B cell (primary cell): ENCODE measurements at regions not wholly inside any gene's neighbourhood (a gene's known extent, or its start where the extent isn't known, plus 50 kb on each side); places are given as distances from the start of the nearest gene placed in this dataset.

Experiments
- ATAC-seq: fragments of 200-7000 bp; cut with Tn5 transposase; one replicate; pipeline ENCODE4 v1.10.0; 2021; ENCODE audit warnings: low read depth, mild to moderate bottlenecking, moderate number of reproducible peaks, moderate library complexity
- CTCF ChIA-PET: fragments of 350-600 bp; sonication (Branson Sonifier 250); formaldehyde crosslinking; loops from one replicate; lab custom pipeline; 2021; ENCODE audit warnings: antibody characterized with exemption, inconsistent platforms; lab: Charles Lee
- POLR2A ChIA-PET: fragments of 350-600 bp; sonication (Branson Sonifier 250); formaldehyde crosslinking; loops from one replicate; lab custom pipeline; 2021; ENCODE audit warnings: antibody characterized with exemption; lab: Charles Lee
- DNase-seq: peaks from one replicate; pipeline ENCODE4 v3.0.0; 2013
- H2AFZ ChIP-seq: 2 replicates; pipeline ENCODE4 v1.6.1; 2012; ENCODE audit warnings: mild to moderate bottlenecking, low read depth, low read length; ENCODE audit not compliant: insufficient read depth, poor library complexity, severe bottlenecking
- H3K27ac ChIP-seq, 2 donors: 1 replicate in 1 of 2; 2 replicates in 1 of 2; pipeline ENCODE4 v1.5.1; 2012 to 2013; ENCODE audit warnings: low read length in 2 of 2, mild to moderate bottlenecking in 2 of 2, moderate library complexity in 1 of 2
- H3K27me3 ChIP-seq, 4 experiments: fragments of 200-600 bp in 1 of 4; sonication (generic) in 1 of 4; replicated peaks in 1 of 4; 1 replicate in 2 of 4; 2 replicates in 2 of 4; pipeline versions ENCODE4 v1.6.1 to v1.7.0; 2013 to 2016; ENCODE audit warnings: low read length in 3 of 4, mild to moderate bottlenecking in 2 of 4, mixed read lengths in 1 of 4, moderate library complexity in 1 of 4; ENCODE audit not compliant: insufficient read depth in 4 of 4, control insufficient read depth in 3 of 4; ENCODE audit errors: control extremely low read depth in 1 of 4
- H3K36me3 ChIP-seq, 2 experiments: replicated peaks in 1 of 2; 1 replicate in 1 of 2; 2 replicates in 1 of 2; pipeline versions ENCODE4 v1.6.1 to v1.7.1; 2013; ENCODE audit warnings: low read length in 1 of 2; ENCODE audit not compliant: insufficient read depth in 2 of 2, control insufficient read depth in 1 of 2; ENCODE audit errors: control extremely low read depth in 1 of 2, extremely low read depth in 1 of 2
- H3K4me1 ChIP-seq, 2 donors: fragments of 200-600 bp in 1 of 2; sonication (generic) in 1 of 2; 1 replicate in 1 of 2; 2 replicates in 1 of 2; pipeline versions ENCODE4 v1.5.1 to v1.6.1; 2013 to 2017; ENCODE audit warnings: low read length in 2 of 2; ENCODE audit not compliant: control insufficient read depth in 2 of 2, insufficient read depth in 2 of 2
- H3K4me2 ChIP-seq: replicated peaks from 2 replicates; pipeline ENCODE3; 2012; ENCODE audit warnings: mild to moderate bottlenecking, low read depth, low read length; ENCODE audit not compliant: poor library complexity, severe bottlenecking
- H3K4me3 ChIP-seq, 5 experiments: fragments of 200-600 bp in 1 of 5; sonication (generic) in 1 of 5; 1 replicate in 3 of 5; 2 replicates in 2 of 5; pipeline versions ENCODE4 v1.5.1 to v1.7.0; 2011 to 2016; ENCODE audit warnings: low read length in 4 of 5, mild to moderate bottlenecking in 4 of 5, low read depth in 2 of 5, control low read depth in 1 of 5, moderate library complexity in 1 of 5; ENCODE audit not compliant: insufficient read depth in 1 of 5; ENCODE audit errors: control extremely low read depth in 1 of 5, extremely low read depth in 1 of 5
- H3K79me2 ChIP-seq: fragments of 200-600 bp; sonication (generic); one replicate; pipeline ENCODE4 v1.6.0; 2016; ENCODE audit warnings: low read length; ENCODE audit not compliant: control insufficient read depth, insufficient read depth
- H3K9ac ChIP-seq: fragments of 200-600 bp; sonication (generic); 2 replicates; pipeline ENCODE4 v1.6.1; 2017; ENCODE audit warnings: mild to moderate bottlenecking, low read length, moderate library complexity
- H3K9me3 ChIP-seq, 3 donors: one replicate each; pipeline versions ENCODE4 v1.6.1 to v1.7.1; 2013; ENCODE audit warnings: low read length in 2 of 3; ENCODE audit not compliant: control insufficient read depth in 2 of 3, insufficient read depth in 1 of 3; ENCODE audit errors: control extremely low read depth in 1 of 3
- H4K20me1 ChIP-seq: 2 replicates; pipeline ENCODE4 v1.6.0; 2012; ENCODE audit warnings: mild to moderate bottlenecking, low read length; ENCODE audit not compliant: insufficient read depth, control insufficient read depth, poor library complexity, severe bottlenecking
- H3K27ac Mint-ChIP-seq: one replicate; pipeline ENCODE4 v1.8.0; 2021; ENCODE audit warnings: mixed read lengths
- H3K27me3 Mint-ChIP-seq: one replicate; pipeline ENCODE4 v1.8.0; 2021; ENCODE audit warnings: mixed read lengths
- H3K4me1 Mint-ChIP-seq: one replicate; pipeline ENCODE4 v1.8.0; 2021; ENCODE audit warnings: mixed read lengths
- H3K4me3 Mint-ChIP-seq: one replicate; pipeline ENCODE4 v1.8.0; 2021; ENCODE audit warnings: mixed read lengths
- H3K9me3 Mint-ChIP-seq: one replicate; pipeline ENCODE4 v1.8.0; 2022; ENCODE audit warnings: mixed read lengths; ENCODE audit not compliant: insufficient read depth
- CTCF ChIP-seq: fragments of 200-600 bp; IDR thresholded peaks from one replicate; pipeline ENCODE4 v1.8.0; 2022; ENCODE audit warnings: antibody characterized with exemption, mild to moderate bottlenecking
- EZH2 ChIP-seq: IDR thresholded peaks from 2 replicates; pipeline ENCODE4 v1.6.1; 2012; ENCODE audit warnings: borderline replicate concordance, low read depth, mild to moderate bottlenecking, moderate library complexity, low read length; ENCODE audit not compliant: insufficient read depth, poor library complexity, severe bottlenecking
- WGBS: methylation state at CpG from one replicate; pipeline ENCODE4 v1.1.5; 2013; ENCODE audit warnings: missing lambda C conversion rate; ENCODE audit not compliant: insufficient coverage; 5-methylcytosine and 5-hydroxymethylcytosine counted together
- intact Hi-C: fragments of 100-400 bp; cut with micrococcal nuclease; formaldehyde crosslinking; loops from one replicate; pipeline ENCODE4 v1.10.0; 2022

DNA sequence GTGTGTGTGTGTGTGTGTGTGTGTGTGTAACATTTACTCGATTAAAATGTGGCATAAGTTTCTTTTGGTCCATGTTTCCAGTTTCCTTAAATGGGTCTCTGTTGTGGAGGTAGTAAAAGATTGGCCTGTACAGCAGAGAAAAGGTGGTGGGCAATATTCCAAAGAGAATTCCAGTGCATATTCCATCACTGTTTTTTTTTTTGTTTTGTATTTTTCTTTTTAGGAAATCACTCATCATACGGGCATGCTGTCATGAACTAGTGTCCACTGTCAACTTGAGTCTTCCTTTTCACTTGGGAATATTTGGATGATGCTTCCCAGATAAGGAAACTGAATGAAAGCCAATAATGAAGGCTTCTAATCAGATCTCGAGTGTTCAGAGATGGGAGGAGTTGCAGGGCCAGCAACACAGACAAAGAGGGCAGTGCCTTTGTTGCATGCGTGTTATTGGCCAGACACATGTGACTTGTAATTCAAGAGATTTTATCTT lies 95.2 kb upstream of the PDGFD start:
- Histone ChIP-seq H3K27me3 (no peaks in the 10 kb centered on the region), H3K4me3 (no peak overlapping the region), H2AFZ (no peak overlapping the region), H3K79me2 (no peaks in the 10 kb centered on the region), H3K9ac (no peak overlapping the region), H3K4me2 (no peak overlapping the region), H4K20me1 (no peaks in the 10 kb centered on the region), H3K27ac (no peak overlapping the region), H3K4me1 (no peaks in the 10 kb centered on the region), H3K9me3 (no peaks in the 10 kb centered on the region), H3K36me3 (no peaks in the 10 kb centered on the region)
- 66% methylated on average over 2 of the region's 4 CpGs for WGBS
- ChIA-PET CTCF (no interaction called here), POLR2A (no interaction called here)
- TF ChIP-seq EZH2 (no peak), CTCF (no peak)
- Mint-ChIP-seq H3K27me3 (peaks cover 3% of the 10 kb centered on the region), H3K9me3 (no peaks in the 10 kb centered on the region), H3K4me1 (no peaks in the 10 kb centered on the region), H3K27ac (no peak overlapping the region), H3K4me3 (no peak overlapping the region)
- intact Hi-C loops: no loop called here
- ATAC-seq: no peak
- no peak for DNase-seq

DNA sequence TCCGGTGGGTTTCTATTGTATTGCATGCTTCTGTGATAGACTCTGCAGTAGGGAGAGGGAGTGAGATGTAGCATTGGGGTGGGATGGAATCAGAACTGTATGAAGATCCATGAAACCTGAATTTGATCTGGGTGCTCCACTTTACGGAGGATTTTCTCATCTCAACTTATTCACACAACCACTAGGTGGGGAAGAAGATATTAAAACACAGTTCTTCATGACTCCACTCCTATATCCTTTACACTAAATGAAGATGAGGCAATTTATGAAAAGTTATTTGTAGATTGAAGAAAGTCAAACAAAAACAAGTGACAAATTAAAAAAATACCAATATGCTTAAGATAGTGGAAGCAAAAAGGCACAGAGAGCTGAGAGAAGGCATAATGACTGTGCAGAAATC lies 92.6 kb upstream of the PDGFD start:
- POLR2A ChIA-PET: no interaction called here

More for the DNA sequence above, 92.6 kb upstream of the PDGFD start:
- Histone ChIP-seq H2AFZ (no peak overlapping the region), H3K79me2 (no peaks in the 10 kb centered on the region), H3K4me2 (no peak overlapping the region), H3K9me3 (peaks cover 0 to 3% (median 0%) of the 10 kb centered on the region in 3 donors), H3K27me3 (no peaks in the 10 kb centered on the region), H3K9ac (no peak overlapping the region), H3K4me3 (no peak overlapping the region), H4K20me1 (no peaks in the 10 kb centered on the region), H3K4me1 (no peaks in the 10 kb centered on the region), H3K36me3 (no peaks in the 10 kb centered on the region), H3K27ac (no peak overlapping the region)
- CTCF ChIA-PET: no interaction called here
- Mint-ChIP-seq H3K4me3 (no peak overlapping the region), H3K27me3 (peaks cover 3% of the 10 kb centered on the region), H3K9me3 (no peaks in the 10 kb centered on the region), H3K4me1 (no peaks in the 10 kb centered on the region), H3K27ac (no peak overlapping the region)
- no CpG with 5 or more reads among the region's 2 CpGs for WGBS
- DNase-seq (no peak), ATAC-seq (no peak)
- TF ChIP-seq EZH2: no peak
- TF ChIP-seq CTCF: no peak
- intact Hi-C loops: no loop called here
